ENCODE measurements at regions not wholly inside any gene's neighbourhood (a gene's known extent, or its start where the extent isn't known, plus 50 kb on each side); places are given as distances from the start of the nearest gene placed in this dataset.

DNA sequence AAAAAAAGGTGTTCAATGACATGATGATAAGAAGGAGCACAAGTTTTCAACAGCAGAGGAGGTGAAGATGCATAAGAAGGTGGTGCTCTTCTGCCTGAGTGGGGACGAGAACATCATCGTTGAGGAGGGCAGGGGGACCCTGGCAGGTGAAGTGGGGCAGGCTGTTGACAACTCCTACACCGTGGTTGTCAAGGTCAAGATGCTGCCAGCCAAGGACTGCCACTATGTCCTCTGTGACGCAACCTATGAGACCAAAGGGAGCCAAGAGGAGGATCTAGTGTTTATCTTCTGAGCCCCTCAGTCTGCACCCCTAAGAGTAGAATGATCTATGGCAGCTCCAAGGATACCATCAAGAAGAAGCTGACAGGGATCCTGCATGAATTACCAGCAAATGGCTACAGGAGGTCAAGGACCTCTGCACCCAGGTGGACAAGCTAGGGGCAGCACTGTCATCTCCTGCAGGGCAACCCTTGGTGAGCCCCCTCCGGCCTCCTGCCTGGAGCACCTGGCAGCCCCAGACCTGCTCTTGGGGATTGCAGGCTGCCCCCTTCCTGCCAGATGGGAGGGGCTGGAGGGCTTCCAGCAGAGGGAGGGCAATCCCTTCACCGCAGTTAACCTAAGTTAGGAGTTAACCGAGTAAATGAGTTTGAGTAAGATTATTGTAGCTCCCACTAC lies 80.5 kb downstream of the ZNF281 start:
- TF ChIP-seq CTCF (IDR thresholded peaks at IDR 0.05) (no peak), EZH2 (IDR thresholded peaks at IDR 0.05; ENCODE audit: borderline replicate concordance, insufficient read depth, low read depth, low read length, poor library complexity, severe bottlenecking) (no peak)
